Stimulated activated CD4-positive, alpha-beta T cell treated with anti-CD3 and anti-CD28 coated beads, Interleukin-2, amount 100 ng/mL, for 24 hours (primary cell): ENCODE measurements at regions not wholly inside any gene's neighbourhood (a gene's known extent, or its start where the extent isn't known, plus 50 kb on each side); places are given as distances from the start of the nearest gene placed in this dataset.
"Not testable (repeated sequence)": the region's sequence is repeated elsewhere in the genome, so short reads cannot be mapped to it uniquely, and the experiment has no call there.

Experiments
- DNase-seq, 2 donors: peaks; one replicate each; pipeline ENCODE4 v3.0.0-alpha.2; 2020

DNA sequence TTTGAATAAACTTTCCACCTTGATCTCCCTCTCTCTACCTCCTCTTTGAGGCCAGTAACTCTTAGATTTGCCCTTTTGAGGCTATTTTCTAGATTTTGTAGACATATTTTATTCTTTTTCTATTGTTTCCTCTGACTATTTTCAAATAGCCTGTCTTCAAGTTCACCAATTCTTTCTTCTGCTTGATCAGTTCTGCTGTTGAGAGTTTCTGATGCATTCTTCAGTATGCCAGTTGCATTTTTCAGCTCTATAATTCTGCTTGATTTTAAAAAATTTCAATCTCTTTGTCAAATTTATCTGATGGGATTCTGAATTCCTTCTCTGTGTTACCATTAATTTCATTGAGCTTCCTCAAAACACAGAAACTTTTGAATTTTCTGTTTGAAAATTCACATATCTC lies 257.5 kb downstream of the HAPSTR1 start:
- DNase-seq: no peak

DNA sequence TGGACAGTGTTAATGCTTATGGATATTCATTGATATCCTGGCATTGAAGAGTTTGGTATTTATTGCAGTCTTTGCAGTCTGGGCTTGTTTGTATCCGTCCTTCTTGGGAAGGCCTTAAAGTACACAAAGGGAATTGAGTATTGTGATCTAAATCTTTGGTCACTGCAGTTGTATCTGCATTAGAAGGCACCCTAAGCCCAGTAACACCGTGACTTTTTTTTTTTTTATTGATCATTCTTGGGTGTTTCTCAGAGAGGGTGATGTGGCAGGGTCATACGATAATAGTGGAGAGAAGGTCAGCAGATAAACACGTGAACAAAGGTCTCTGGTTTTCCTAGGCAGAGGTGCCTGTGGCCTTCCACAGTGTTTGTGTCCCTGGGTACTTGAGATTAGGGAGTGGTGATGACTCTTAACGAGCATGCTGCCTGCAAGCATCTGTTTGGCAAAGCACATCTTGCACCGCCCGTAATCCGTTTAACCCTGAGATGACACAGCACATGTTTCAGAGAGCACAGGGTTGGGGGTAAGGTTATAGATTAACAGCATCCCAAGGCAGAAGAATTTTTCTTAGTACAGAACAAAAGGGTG lies 258.0 kb downstream of the HAPSTR1 start:
- not testable (repeated sequence) for DNase-seq

DNA sequence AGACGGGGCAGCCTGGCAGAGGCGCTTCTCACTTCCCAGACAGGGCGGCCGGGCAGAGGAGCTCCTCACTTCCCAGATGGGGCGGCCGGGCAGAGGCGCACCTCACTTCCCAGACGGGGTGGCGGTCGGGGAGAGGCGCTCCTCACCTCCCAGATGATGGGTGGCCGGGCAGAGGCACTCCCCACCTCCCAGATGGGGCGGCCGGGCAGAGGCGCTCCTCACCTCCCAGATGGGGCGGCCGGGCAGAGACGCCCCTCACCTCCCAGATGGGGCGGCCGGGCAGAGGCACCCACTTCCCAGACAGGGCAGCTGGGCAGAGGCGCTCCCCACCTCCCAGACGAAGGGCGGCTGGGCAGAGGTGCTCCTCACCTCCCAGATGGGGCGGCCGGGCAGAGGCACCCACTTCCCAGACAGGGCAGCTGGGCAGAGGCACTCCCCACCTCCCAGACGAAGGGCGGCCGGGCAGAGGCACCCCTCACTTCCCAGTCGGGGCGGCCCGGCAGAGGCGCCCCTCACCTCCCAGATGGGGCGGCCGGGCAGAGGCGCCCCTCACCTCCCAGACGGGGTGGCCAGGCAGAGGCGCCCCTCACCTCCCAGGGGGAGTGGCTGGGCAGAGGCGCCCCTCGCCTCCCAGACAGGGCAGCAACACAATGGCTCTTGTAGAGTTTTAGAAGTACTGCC lies 258.8 kb downstream of the HAPSTR1 start:
- DNase-seq: not testable (repeated sequence)

DNA sequence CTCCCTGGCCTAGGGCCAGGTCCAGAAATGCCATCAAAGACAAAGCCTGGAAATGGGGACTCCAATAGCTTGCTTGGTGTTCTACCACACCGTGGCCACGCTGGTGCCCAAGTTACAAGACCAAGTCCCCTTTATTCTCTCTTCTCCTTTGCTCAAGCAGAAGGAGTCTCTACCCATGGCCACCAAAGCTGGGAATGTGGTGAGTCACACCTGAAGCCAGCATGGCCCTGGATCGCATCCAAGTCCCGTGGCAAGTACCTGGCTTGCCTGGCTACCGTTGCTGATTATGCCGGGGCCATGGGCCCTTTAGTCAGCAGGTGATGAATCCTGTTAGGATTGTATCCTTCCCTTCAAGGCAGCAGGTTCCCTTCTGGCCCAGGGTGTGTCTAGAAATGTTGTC lies 260.0 kb downstream of the HAPSTR1 start:
- no peak for DNase-seq

DNA sequence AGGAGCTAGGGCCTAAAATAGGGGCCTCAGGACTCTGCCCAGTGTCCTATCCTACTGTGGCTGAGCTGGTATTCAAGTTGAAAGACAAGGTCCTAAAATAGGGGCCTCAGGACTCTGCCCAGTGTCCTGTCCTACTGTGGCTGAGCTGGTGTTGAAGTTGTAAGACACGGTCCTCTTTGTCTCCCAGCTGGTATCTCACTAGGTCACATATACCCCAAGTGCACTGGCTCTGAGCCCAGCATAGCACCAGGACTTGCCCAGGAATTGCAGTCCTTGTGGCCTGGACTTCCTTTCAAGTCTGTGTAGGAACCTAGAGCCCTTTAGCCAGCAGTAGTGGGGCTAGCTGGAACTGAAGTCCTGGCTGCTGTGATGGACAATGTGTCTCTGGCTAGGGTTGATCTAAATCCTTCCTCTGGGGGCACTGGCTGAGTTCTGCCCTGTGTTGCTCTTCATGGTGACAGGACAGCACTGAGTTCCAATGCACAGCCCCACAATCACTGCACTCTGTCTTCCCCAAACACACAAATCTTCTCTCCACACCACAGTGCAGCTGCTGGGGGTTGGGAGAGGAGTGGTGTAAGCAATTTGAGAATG lies 260.5 kb downstream of the HAPSTR1 start:
- DNase-seq: no peak

DNA sequence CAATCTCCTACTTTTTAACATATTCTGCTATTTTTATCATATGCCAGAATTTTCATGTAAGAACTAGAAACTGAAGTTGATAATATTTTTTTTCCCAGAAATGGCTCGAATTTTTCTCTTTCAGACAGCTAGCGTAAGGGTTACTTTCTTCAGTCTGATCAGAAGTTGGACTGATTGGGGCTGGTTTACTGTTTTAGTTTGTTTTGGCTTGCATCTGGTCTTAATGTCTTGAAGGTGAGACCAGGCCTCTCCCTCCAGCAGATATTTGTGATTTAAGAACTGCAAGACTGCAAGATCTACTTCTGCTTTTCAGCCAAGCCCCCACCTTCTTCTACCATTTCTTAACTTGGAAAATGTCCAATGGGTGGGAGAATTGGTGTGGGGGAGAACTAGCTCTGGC lies 266.4 kb downstream of the HAPSTR1 start:
- no peak for DNase-seq

DNA sequence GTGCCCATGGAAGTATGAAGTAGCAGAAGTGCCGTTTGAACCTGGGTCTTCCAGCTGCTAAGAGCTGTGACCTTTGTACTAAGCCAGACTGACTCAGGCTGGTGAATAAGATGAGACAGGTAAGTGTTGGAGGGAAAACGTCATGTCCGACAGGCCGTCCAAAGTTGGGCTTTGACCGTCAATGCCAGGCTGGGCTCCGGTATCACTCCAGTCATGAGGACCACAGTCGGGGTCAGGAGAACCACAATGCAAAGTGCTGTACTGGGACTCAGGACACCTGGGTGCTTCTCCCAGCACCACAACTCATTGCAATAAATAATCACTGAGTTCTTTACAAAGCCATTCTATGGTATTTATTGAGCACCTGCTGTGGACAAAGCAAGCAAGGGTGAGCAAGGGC lies 268.6 kb downstream of the HAPSTR1 start:
- no peak for DNase-seq

DNA sequence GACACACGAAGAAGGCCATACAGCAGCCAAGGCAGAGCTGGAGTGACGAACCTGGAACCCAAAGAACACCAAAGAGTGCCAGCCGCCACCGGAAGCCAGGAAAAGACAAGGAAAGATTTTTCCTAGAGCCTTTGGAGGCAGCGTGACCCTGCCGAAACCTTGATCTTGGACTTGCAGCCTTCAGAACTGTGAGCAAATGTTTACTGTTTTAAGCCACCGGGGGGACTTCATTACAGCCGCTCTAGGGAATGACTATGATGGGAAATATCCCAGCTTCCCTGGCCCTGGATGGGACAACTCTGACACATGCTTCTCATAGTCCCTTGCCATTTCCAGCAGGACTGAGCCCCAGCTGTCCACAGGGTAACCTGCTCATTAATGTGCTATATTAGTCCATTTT lies 270.6 kb downstream of the HAPSTR1 start:
- DNase-seq: no peak

DNA sequence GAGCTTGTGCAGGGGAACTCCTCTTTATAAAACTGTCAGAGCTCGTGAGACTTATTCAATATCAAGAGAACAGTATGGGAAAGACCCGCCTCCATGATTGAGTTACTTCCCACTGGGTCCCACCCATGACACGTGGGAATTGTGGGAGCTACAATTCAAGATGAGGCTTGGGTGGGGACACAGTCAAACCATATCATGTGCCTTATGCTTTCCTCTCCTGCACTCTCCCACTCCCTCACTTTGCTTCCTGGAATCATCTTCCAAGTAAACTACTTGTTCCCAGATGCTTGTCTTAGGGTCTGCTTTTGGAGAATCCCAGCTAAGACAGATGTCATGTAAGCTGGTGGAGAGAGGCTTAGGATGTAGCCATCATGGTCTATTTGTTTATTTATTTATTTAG lies 271.2 kb downstream of the HAPSTR1 start:
- no peak for DNase-seq

DNA sequence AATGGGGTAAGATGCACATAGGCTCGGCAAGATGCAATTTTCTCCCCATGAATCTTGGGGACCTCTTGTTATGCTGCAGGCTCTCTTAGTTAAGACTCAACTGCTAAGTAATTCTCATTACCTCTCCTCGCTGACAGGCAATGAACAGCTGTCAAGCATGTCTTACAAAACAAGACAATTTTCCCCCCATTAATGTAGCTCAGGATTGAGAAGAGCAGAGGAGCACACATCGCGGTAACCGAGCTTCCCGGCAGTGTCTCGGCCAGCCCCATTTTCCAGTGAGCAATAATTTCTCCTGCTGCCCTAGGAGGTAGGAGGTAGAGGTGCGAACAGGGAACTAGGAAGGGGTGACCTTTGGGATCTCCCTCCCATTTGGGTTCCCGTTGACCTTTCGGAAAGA lies 272.1 kb downstream of the HAPSTR1 start:
- DNase-seq: no peak

DNA sequence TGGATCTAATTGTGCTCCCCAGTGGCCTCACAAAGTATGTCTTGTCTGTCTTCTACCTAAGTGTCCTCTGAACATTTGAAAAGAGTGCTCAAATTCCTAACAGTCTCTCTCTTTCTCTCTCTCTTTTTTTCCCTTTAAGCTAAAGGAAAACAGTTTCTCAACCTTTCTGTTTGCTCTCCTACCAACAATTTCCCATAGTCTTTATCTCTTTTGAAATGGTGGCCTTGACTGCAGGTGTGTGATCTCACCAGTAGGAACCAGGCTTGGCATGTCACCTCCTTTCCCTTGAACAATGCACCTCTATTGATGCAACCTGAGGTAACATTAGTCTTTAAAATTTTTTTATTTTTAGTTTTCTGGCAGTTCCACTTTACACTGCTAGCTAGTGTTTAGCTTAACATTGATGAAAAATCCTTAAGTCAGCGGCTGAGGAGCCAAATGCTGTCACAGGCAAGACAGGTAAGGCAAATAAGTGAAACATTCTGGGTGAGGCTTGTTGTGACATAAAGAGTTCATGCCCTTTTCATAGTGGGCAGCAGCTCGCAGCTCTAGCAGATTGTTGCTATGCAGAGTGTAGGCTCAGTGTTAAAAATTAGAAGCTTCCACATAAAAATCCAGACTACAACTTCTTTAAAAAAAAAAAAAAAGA lies 273.4 kb downstream of the HAPSTR1 start:
- DNase-seq: no peak

DNA sequence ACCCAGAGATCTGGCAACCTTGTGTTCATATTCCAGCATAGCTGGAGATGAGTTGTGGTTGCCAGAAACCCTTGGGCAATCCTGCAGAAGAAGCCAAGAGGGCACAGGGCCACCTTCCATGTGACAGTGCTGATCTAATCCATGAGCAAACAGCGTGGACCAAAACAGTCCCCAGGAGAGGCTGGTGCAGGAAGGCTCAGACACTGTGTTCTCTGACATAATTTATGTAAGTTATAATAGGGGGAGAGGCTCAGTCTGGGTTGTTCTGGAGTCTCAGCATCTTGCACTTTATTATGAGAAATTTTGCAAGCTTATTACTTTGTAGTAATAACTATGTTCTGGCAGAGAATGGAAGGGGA lies 273.9 kb downstream of the HAPSTR1 start:
- no peak for DNase-seq

DNA sequence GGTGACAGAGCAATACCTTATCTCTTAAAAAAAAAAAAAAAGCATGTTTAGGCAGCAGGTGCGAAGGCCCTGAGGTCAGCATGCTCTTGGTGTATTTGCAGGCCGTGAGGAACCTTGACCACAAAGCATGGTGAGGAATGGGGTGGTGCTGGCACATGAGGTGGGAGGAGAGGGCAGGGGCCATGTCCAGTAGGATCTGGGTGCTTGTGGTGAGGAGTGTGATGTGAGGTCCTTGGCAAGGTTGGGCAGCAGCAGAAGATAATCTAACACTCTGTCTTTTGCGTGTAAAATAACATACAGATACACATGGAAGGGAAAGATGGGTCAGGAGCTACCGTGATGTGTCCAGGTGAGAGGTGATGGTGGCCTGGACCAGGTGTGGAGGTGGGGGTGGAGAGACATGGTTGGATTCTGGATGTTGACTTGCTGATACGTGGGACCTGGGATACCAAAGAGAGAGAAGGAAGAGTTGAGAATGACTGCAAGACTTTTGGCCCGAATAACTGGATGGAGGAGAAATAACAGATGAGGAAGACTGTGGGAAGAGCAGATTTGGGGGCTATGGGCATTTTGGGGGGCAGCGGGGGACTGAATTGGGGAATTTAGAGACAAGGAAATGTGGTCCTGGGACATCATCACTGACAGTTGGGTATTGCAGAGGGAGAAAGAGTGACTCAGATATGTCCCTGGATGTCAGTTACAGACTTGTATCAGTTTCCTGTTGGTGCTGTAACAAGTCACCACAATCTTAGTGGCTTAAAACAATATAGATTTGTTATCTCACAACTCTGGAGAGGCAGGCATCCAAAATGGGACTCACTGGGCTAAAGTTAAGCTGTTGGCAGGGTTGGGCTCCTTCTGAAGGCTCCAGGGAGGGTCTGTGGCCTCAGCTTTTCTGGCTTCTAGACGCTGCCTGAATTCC lies 274.9 kb downstream of the HAPSTR1 start:
- no peak for DNase-seq

DNA sequence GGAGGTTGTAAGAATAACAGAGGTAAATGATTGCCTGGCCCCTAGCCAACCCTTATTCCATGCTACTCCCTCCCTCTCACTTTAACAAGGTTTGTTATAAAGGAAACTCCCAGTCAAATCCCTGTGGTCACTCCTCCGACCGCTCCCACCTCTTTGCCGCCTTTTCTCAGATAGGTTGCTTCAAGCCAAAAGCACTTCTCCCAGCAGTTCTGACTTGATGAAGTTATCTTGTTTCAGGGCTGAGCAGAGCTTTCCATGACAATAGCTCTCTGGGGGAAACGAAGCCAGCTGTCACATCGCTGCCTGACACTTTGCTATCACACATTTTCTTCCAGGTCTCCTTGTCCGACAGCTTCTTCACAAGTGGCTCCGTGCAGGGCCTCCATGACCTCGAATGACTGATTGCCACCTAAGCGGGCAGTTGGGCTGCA lies 278.6 kb downstream of the HAPSTR1 start:
- DNase-seq: no peak

DNA sequence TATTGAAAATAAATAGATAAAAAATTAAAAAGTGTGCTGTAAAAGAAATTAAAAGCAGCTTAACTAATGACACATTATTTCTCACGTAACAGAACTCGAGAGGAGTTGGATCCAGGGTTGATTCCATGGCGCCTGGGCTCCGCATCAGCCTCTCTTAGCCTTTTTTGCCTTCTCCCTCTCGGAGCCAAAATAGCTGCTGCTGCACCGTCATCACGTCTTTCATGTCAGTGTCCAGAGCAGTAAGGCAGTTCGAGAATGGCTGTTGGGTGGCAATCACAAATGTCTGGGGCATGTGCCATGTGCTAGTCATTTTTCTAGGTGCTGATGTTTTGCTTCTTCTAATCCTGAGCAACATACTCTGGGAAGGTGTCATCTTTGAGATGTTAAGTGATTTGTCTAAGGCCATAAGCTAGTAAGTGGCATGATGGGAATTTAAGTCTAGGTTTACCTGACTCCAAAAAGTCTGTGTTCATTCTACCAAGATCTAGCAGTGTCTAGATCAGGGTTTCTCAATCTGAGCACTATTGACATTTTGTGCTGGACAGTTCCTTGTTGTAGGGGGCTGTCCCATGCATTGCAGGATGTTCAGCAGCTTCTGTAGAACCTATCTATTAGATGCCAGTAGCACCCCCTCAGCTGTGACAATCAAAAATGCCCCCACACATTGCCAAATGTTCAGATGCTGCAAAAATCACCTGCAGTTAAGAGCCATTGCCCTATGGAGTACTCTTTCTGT lies 280.4 kb downstream of the HAPSTR1 start:
- DNase-seq: no peak

DNA sequence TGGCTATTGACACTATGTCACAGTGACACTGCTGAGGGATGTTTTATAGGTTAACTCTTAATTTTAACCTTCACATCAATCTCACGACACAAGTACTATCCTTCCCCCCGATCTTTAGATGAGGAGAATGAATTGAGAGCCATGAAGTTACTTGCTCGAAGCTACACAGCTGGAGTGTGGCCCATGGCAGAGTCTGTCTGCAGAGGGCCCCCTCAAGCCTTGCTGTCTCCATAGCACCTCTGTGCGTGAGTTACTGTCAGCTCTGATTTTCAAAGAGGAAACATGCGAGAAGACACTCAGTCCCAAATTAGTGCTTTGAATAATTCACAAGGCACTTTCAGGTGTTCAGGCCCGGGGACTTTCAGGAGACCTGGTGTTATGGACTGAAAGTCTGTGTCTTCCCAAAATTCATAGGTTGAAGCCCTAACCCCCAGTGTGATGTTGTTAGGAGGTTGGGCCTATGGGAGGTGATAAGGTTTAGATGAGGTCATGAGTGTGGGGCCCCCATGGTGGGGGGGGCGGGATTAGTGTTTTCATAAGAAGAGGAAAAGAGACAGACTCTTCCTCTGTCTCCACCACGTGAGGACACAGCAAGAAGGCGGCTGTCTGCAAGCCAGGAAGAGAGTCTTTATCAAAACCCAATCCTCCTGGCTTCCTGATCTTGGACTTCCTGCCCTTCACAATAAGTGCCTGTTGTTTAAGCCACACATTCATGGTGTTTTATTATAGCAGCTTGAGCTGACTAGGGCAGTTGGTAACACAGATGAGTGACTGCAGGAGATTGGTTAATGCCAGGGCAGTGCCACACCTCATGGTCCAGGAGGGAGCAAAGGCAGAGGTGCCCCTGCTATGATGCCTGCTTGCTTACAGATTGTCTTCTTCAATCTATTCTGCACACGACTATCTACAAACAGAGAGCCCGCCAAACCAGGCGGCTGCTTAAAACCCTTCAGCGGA lies 281.8 kb downstream of the HAPSTR1 start:
- DNase-seq: no peak

DNA sequence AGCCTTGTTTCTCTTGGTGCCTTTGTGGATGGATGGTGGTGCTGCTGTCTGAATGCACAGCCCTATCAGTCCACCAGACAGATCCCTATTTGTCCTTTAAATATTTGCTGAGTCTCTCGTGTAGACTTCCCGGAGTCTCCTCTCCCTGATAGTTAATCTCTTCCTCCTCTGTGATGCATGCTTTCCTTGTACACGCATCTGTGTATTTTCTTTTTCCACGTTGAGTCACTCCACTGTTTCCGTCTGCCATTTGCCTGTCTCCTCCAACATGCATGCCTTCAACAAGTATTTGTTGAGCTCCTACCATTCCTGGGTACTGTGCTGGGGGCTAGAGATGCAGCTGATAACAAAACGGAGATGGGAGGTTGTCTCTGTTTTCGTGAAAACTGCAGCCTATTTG lies 282.6 kb downstream of the HAPSTR1 start:
- no peak for DNase-seq

DNA sequence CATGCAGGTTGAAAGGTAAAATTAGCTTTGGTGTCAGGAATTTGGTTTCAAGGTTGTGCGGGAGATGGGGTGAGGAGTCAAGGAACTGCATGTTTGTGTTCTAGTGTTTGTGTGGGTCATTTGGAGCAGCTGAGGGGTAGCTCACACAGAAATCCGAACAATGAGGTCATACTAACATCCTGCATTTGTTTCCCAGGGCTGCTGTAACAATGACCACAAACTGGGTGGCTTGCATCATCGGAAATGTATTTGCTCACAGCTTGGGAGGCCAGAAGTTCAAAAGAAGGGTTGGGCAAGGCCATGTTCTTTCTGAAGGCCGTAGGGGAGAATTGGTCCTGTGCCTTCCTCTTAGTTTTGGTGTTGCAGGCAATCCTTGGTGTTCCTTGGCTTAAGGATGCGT lies 287.4 kb downstream of the HAPSTR1 start:
- DNase-seq: no peak

DNA sequence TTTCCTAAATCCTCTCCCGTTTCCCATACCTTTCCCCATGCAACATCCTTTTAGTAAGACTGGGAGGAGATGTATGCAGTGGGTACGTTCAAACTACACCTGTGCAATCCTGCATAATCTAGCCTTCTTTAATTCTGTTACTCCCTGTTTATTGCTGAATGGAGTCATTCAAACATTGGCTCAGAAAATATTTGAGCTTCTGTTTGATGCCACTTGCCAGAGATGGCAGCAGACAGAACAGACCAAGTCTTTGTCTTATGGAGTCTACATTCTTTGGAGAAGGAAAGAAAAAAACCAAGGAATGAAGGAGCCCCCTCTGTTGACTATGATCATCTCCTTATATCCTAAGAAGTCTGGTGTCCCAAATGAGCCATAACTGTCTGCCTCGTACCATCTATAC lies 288.8 kb downstream of the HAPSTR1 start:
- DNase-seq: no peak

DNA sequence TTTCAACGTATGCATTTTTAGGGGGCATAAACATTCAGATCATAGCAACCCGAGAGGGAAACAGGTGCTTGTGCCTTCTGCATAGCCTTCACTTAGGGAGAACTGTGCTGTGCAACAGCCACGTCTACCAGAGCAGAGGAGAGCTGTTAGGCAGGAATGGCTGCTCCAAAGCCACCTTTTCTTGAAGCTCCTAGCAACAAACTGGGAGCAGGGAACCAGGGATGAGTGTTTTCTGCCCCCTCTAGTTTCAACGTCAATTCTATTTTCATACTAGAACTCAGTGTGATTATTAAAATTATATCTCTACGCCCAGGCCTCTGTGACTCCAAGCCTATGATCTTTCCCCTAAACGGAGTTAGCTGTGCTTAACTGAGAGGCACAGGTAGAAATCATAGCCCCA lies 290.0 kb downstream of the HAPSTR1 start:
- no peak for DNase-seq

DNA sequence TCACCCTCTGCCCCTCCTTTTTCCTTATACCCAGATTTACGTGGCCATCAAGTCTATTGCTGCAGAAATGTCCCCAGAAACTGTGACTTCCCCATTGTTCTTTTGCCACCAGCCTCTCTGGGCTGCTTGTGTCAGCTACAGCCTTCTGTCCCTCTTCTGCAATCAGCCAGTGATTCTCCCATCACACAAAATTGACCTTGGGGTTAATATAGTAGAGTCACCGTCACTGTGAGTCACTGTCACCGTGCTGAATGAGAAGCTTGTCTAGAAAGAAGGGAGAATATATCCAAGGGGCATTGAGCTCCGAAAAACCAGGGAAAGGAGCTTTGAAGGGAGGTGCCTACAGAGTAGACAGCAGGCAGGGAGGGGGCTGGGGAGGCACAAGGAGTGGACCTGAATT lies 290.5 kb downstream of the HAPSTR1 start:
- no peak for DNase-seq
